A673 (cell line): ENCODE measurements at regions not wholly inside any gene's neighbourhood (a gene's known extent, or its start where the extent isn't known, plus 50 kb on each side); places are given as distances from the start of the nearest gene placed in this dataset.

Source experiments
- EZH2 ChIP-seq: fragments of 200-600 bp; sonication (generic); IDR thresholded peaks from 2 replicates; pipeline ENCODE4 v1.6.1; 2017; ENCODE audit warnings: borderline replicate concordance, low read depth, mild to moderate bottlenecking, mixed read lengths, antibody characterized with exemption, low read length; ENCODE audit not compliant: poor library complexity, severe bottlenecking
- TF ChIP-seq, protein P1 (sequence below): fragments of 300-800, 200-600 bp; sonication (generic); conservative IDR thresholded peaks from 2 replicates; pipeline ENCODE4 v1.5.1; 2017; ENCODE audit warnings: low read depth, mild to moderate bottlenecking, antibody characterized with exemption, low read length, moderate library complexity, mixed read lengths

- no peak for TF ChIP-seq EZH2
- TF ChIP-seq, protein P1, sequence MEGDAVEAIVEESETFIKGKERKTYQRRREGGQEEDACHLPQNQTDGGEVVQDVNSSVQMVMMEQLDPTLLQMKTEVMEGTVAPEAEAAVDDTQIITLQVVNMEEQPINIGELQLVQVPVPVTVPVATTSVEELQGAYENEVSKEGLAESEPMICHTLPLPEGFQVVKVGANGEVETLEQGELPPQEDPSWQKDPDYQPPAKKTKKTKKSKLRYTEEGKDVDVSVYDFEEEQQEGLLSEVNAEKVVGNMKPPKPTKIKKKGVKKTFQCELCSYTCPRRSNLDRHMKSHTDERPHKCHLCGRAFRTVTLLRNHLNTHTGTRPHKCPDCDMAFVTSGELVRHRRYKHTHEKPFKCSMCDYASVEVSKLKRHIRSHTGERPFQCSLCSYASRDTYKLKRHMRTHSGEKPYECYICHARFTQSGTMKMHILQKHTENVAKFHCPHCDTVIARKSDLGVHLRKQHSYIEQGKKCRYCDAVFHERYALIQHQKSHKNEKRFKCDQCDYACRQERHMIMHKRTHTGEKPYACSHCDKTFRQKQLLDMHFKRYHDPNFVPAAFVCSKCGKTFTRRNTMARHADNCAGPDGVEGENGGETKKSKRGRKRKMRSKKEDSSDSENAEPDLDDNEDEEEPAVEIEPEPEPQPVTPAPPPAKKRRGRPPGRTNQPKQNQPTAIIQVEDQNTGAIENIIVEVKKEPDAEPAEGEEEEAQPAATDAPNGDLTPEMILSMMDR: no peak
These were observed 520.9 kb downstream of the CPS1 start for GRCh38 chr2:211077216-211077767.
